AG04450 (cell line): ENCODE measurements at regions not wholly inside any gene's neighbourhood (a gene's known extent, or its start where the extent isn't known, plus 50 kb on each side); places are given as distances from the start of the nearest gene placed in this dataset.

ENCODE experiments used
- CTCF ChIA-PET: fragments of 300-600, 350-600 bp; formaldehyde crosslinking; extraction: SDS; loops from one replicate; lab custom pipeline; 2022; ENCODE audit warnings: antibody characterized with exemption, inconsistent platforms; lab: Charles Lee
- POLR2A ChIA-PET: fragments of 350-600 bp; formaldehyde crosslinking; extraction: SDS; loops from one replicate; lab custom pipeline; 2021; ENCODE audit warnings: antibody characterized with exemption, inconsistent platforms; lab: Yijun Ruan, JAX
- DNase-seq: peaks from one replicate; pipeline ENCODE4 v3.0.0-alpha.2; 2011; ENCODE audit warnings: low read depth, low spot score
- H3K27ac ChIP-seq: one replicate; pipeline ENCODE4 v1.5.1; 2012; ENCODE audit warnings: low read depth, low read length, control low read depth
- H3K27me3 ChIP-seq: one replicate; pipeline ENCODE4 v1.6.0; 2012; ENCODE audit warnings: low read length; ENCODE audit not compliant: control insufficient read depth, insufficient read depth
- H3K4me3 ChIP-seq: 2 replicates; pipeline ENCODE4 v1.5.1; 2011; ENCODE audit warnings: mild to moderate bottlenecking, low read depth, low read length, control low read depth
- H3K9me3 ChIP-seq: 2 replicates; pipeline ENCODE4 v1.5.1; 2012; ENCODE audit warnings: low read length; ENCODE audit not compliant: control insufficient read depth, insufficient read depth
- TF ChIP-seq, protein P1 (sequence below): IDR thresholded peaks from 2 replicates; pipeline ENCODE4 v1.5.1; 2011; ENCODE audit warnings: low read depth, low read length, control low read depth, inconsistent platforms

DNA sequence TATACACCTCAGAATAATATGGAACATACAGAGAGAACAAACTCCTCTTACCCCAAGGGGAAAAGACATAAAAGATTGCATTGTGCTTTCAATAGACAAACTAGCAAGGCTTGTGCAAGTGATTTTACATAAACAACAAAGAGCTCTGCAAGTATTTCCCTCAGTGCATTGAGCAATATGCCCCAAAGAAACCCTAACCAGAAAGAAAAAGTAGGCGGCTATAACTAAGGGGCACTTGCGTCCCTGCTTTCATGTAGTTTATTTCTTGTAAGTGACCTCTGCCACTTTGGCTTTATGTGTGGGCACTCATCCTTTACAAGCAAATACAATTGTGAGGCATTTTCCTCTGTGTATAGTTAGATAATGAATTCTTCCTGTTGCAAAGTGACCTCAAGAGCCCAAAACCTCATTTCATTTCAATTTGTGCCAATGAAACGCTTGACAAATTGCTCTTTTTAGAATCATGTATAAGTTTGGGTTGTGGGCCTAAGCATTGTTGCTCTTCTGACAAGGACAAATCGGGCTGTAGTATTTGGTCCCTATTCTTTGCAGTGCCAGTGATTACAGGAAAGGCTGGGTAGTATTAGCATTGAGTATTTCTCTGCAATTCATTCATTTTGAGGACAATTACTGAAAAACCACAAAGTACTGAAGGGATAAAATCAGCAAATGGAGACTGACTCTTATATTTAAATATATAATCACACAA, 282.2 kb downstream of the DTWD2 start:
- peaks cover 7% of the 10 kb centered on the region for H3K9me3 ChIP-seq
- POLR2A ChIA-PET = no interaction called here
- CTCF ChIA-PET = no interaction called here

DNA sequence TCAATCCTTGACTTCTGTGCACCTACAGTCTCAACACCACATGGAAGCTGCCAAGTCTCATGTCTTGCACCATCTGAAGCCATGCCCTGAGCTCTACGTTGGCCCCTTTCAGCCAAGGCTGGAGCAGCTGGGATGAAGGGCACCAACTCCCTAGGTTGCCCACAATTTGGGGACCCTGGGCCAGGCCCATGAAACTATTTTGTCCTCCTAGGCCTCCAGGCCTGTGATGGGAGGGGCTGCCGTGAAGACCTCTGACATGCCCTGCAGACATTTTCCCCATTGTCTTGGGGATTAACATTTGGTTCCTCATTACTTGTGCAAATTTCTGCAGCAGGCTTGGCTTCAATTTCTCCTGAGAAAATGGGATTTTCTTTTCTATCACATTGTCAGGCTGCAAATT, 285.1 kb downstream of the DTWD2 start:
- H3K27me3 ChIP-seq = no peaks in the 10 kb centered on the region
- CTCF ChIA-PET = no interaction called here
- no peak for DNase-seq
- peaks cover 7% of the 10 kb centered on the region for H3K9me3 ChIP-seq
- no peak overlapping the region for H3K4me3 ChIP-seq
- POLR2A ChIA-PET = no interaction called here
- H3K27ac ChIP-seq = no peak overlapping the region
- TF ChIP-seq, protein P1, sequence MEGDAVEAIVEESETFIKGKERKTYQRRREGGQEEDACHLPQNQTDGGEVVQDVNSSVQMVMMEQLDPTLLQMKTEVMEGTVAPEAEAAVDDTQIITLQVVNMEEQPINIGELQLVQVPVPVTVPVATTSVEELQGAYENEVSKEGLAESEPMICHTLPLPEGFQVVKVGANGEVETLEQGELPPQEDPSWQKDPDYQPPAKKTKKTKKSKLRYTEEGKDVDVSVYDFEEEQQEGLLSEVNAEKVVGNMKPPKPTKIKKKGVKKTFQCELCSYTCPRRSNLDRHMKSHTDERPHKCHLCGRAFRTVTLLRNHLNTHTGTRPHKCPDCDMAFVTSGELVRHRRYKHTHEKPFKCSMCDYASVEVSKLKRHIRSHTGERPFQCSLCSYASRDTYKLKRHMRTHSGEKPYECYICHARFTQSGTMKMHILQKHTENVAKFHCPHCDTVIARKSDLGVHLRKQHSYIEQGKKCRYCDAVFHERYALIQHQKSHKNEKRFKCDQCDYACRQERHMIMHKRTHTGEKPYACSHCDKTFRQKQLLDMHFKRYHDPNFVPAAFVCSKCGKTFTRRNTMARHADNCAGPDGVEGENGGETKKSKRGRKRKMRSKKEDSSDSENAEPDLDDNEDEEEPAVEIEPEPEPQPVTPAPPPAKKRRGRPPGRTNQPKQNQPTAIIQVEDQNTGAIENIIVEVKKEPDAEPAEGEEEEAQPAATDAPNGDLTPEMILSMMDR = no peak

More for the DNA sequence above, 282.2 kb downstream of the DTWD2 start:
- H3K27ac ChIP-seq = no peak overlapping the region
- DNase-seq = no peak
- no peak overlapping the region for H3K4me3 ChIP-seq
- TF ChIP-seq, protein P1 = no peak
- H3K27me3 ChIP-seq = no peaks in the 10 kb centered on the region

DNA sequence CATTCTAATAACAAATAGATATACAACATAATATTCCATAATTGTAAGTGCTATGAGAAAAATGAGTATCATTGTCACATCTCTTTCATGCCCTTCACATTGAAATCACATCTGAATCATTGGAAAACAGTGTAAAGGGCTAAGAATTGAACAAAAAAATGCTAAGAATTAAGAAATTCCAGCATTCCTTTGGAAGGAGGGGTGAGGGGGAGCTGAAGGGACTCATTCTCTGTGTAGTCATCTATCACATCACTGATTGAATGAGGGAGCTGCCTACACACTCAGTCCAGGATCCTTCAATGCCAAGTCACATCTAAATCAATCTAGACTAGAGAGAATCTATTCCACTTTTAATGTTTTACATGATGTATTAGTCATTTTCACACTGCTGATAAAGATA, 286.6 kb downstream of the DTWD2 start:
- Histone ChIP-seq H3K27me3 (no peaks in the 10 kb centered on the region), H3K9me3 (peaks cover 7% of the 10 kb centered on the region), H3K27ac (no peak overlapping the region), H3K4me3 (no peak overlapping the region)
- ChIA-PET CTCF (no interaction called here), POLR2A (no interaction called here)
- TF ChIP-seq, protein P1 = no peak
- DNase-seq = no peak

DNA sequence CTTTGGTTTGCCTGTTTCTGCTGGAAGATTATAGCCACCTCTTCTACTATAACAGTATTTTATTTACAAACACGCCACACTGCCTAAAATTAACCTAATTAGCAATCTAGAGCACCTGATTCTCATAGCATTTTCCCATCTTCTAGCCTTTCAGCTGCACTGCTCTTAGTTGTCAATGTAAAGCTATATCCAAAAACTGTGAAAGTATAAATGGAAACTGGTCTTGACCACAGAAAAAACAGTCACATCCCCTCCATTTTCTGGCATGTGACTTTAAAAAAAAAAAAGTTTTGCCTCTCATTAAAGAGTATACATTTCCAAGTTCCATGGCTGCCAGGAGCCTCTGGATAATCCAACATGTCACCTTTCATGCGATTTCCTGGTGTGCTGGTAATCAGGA, 287.8 kb downstream of the DTWD2 start:
- ChIA-PET CTCF (no interaction called here), POLR2A (no interaction called here)
- TF ChIP-seq, protein P1 = no peak
- Histone ChIP-seq H3K4me3 (no peak overlapping the region), H3K9me3 (peaks cover 7% of the 10 kb centered on the region), H3K27ac (no peak overlapping the region), H3K27me3 (no peaks in the 10 kb centered on the region)
- no peak for DNase-seq

DNA sequence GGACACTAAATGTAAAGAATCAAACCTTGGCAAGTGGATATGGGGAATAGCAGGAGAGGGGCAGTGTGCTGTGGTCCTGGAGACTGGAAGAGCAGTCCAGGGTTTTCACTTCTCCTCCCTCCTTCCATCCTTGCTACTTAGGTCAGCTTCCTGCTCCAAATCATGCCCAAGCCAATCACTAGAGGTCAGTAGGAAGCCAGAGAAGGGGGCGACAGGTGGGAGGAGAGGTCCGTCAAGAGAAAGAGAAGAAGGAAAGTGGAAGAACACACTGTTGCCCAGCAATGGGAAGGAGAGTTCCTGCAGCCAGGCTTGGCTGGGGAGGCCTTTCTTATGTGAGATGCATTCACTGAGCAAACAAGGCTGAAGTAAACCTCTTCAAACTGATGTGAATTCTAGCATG, 289.6 kb downstream of the DTWD2 start:
- DNase-seq = no peak
- Histone ChIP-seq H3K27me3 (no peaks in the 10 kb centered on the region), H3K27ac (no peak overlapping the region), H3K9me3 (peaks cover 7% of the 10 kb centered on the region), H3K4me3 (no peak overlapping the region)
- CTCF ChIA-PET = no interaction called here
- POLR2A ChIA-PET = no interaction called here
- TF ChIP-seq, protein P1 = no peak
